HG03135 (cell line): ENCODE measurements at regions not wholly inside any gene's neighbourhood (a gene's known extent, or its start where the extent isn't known, plus 50 kb on each side); places are given as distances from the start of the nearest gene placed in this dataset.
A peak's percentile ranks its signal among the peaks of the same experiment; 100 is the strongest.

Source experiments
- ATAC-seq: cut with Tn5 transposase; IDR thresholded peaks from one replicate; pipeline ENCODE4 v1.9.1; 2021; ENCODE audit warnings: mild to moderate bottlenecking, moderate library complexity; ENCODE audit not compliant: unreplicated experiment

DNA sequence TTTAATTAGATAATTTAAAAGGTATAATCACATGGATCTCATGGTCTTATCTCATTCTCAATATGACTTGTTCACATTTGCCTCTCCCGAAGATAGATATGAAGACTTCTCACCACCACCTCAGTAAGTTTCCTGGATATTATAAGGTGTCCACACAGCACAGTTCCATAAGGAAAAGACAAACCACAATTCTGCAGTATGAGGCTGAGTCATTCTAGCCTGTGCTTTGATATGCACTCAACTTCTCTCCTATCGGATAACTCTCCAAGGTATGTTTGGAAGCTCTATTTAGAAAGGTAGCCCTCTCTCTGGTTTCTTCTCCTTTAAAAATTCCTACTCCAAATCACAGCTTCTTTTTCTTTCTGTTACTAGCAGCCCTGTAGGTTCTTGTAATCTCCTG, 612.8 kb downstream of the ZPLD1 start:
- ATAC-seq = no peak

DNA sequence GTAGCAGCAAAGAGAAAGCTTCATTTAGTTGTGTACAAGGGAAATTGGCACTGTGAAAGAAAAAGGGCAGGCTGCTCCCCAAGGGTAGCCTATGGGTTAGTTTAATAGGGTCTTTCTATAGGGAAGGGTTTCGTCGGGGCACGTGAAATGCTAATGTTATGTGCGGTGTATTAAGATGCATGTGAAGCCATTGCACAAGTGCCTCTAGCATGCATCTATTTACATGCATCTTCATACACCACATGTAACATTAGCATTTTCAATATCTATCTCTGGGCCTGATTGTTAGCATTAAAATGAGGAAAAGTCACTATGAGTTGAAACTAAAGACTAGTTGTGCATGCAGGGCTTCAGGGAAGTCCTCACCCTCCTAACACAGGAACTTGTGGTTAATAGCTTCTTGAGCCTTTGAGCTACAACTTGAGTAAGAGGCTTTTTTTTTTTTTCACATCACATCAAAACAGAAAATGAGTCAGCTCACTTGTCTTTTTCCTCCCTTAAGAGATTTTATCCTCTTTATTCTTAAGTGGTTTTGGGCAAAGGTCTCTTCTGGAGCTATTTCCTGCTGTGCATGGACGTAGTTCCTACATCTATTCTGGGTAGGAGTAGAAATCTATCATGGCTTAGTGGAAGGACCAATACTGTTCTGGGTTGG, 613.4 kb downstream of the ZPLD1 start:
- no peak for ATAC-seq

DNA sequence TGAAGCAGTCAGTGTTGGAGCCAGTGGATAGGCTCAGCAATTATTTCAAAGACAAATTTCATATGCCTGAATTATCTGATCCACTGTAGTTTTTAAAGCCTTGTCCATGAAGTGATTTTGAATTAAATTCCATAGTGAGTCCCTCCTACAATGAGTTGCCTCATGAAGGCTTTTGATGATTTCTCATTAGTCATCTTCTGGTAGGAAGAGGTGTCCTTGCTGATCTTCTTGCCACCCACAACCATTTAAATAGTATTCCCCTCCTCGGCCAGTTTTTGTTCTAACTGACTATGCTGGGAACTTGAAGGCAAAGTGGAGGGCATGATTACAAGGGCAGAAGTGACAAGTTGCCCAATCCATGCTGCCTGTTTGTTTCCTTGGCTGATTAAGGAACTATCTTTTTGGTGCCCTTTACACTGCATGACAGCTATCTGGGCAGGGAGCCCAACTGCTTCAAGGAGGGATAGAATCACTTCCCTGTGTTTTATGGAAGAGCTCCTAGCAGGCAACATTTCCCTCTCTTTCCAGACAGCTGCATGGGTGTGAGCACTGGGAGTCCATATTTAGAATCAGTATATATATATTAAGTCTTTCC, 617.5 kb downstream of the ZPLD1 start:
- no peak for ATAC-seq

DNA sequence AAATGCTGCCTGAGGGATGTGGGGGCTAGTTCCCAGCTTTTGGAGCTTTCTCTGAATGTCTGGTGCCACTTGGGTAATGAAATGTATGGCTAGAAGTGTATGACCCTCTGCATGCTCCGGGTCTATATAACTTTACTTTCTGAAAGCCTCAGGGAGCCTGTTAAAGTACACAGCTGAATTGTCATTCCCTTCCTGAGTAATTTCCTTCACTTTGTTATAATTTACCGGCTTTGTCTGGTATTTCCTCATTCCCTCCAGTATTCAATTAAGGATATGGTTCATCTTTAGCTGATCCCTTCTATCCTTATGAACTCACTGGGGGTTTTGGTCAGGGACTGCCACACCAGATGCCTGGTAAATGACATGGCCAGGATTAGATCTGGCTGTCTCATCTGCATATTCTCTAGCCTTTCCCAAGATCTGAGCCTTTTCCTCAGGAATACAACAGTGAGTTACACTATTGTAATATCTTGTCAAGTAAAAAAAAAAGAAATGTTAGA, 620.3 kb downstream of the ZPLD1 start:
- ATAC-seq = no peak

DNA sequence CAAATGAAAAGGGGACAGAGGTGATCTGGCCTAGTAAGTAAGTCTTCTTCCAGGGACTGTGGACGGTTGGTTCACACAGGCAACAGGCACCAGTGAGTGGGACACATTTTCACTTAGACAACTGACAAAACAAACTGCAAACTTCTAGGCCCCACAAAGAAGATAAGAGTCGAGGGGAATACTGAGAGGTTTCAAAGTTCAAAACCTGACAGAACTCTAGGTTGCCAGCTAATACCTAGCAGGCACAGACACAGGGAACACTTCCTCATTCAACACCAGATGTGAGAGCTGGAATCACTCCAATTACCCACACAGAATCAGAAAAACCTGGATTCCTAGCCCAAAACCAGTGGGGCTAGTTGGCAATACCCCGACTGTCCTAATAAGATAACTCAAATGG, 621.7 kb downstream of the ZPLD1 start:
- no peak for ATAC-seq

DNA sequence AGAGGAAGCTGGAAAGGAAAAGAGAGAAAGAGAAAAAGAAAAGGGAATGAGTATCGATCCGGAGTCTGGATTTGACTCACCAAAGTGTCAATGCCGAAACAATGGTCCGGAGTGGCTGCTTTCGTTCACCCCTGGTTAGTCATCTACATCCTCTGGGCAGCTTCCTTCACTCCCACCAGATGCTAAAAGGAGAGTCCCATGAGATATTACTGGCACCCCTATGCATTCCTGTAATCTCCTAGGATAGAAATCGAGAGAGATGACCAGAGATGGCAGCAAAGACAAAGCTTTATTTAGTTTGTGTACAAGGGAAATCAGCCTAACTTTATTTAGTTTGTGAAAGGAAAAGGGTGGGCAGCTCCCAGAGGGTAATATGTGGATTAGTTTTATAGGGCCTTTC, 622.2 kb downstream of the ZPLD1 start:
- ATAC-seq = no peak

DNA sequence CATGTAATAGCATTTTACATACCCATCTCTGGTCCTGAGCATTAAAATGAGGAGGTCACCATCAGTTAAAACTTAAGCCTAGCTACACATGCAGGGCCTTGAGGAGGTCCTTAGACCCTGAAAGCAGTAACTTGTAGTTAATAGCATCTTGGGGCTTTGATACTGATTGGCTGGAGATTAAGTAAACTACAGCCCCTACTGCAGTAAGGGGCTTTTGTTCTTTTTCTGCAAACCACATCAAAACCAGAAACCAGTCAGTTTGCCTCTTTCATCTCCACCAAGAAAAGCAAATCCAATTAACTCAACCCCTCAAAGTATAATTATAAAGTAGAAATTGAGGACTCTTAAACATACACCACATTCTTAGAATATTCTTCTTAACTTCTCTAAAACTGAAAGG, 622.7 kb downstream of the ZPLD1 start:
- no peak for ATAC-seq

DNA sequence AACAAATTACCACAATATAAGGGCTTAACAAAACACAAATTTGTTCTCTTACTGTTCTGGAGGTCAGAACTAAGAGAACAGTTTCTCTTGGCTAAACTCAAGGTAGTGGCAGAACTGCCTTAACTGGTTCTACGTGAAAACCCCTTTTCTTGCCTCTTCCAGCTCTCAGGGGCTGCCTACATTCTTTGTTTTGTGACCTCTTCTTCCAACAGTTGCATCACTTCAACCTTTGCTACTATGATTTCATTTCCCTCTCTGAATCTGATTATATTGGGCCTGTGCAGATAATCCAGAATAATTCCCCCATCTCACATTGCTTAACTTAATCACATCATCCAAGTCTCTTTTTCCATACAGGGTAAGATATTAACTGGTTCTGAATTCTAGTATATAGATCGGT, 624.6 kb downstream of the ZPLD1 start:
- ATAC-seq = no peak

DNA sequence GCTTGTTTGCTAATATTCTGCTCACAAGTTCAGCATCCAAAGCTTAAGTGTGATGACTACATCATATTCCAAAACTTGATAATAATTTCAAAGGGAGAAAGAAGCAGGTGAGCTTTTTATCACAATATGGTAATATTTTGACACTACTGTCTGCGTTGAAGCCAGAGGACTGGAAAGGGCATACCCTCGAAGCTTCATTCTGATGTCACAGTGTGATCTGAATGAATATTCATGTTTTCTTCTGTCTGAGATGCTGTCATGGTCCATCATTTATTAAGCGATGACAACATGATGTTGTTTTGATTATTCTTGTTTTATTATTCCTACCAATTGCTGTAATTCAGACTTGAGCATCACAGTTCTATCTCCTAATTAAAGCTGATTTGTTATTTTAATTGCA, 625.4 kb downstream of the ZPLD1 start:
- ATAC-seq = no peak

DNA sequence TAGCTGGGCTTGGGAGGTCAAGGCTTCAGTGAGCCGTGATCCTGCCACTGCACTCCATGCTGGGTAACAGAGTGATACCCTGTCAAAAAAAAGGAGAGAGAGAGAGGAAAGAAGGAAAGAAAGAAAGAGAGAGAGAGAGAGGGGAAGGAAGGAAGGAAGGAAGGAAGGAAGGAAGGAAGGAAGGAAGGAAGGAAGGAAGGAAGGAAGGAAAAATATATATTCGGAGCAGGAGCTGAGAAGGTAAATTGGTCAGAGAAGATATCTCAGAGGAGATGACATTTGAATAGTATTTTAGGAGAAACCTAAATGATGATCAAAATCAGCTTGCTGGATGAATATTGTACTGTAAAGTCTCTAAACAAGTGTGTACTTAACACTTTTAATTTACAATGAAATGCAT, 633.1 kb downstream of the ZPLD1 start:
- no peak for ATAC-seq

DNA sequence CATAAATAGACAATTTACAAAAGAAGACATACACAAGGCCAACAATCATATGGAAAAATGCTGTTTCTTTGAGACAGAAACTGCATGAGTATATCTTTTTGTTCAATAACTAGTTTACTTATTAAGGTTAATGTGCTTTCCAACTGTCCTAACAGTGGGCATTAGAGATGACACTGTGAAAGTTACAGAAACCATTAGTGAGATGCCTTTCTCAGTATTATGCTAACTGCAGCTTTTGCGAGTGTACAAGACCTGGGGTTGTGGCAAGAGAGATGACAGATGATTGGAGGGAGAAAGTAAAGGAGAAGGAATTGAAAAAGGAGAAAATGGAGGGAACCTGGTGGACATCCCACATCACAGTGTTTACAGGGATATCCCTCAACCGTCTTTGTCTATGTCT, 640.5 kb downstream of the ZPLD1 start:
- ATAC-seq = no peak

DNA sequence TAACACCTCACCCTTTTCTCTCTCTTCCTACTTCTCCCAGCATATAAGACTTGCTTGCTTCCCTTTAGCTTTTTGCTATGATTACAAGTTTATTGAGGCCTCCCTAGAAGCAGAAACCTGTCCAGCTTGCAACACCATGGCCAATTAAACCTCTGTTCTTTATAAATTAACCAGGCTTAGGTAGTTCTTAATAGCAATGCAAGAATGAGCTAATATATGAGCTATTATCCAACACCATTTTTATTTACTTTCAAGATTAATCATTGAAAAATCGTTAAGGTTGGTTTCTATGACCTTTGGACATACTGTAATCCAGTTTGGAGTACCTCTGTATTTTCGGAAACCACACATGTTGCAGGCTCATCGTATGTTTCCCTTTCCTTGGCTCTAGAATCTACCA, 643.1 kb downstream of the ZPLD1 start:
- ATAC-seq = no peak

DNA sequence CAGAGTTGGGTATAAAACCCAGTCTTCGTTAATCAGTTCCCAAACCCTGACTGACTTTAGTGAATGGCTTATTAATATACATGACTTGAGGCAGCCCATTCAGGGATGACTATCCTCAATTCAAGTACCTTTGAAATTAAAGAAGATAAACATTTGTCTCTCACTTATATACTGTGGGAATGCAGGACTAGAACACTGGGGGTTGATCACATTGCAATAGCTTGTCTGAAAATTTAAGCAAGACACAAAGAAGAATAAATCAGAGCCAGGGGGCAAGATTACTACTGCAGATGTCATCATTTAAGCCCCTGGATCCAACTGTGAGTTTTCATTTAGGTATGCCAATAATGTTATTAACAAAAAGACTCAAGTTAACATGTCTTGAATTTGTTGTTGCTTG, 647.7 kb downstream of the ZPLD1 start:
- ATAC-seq = no peak

DNA sequence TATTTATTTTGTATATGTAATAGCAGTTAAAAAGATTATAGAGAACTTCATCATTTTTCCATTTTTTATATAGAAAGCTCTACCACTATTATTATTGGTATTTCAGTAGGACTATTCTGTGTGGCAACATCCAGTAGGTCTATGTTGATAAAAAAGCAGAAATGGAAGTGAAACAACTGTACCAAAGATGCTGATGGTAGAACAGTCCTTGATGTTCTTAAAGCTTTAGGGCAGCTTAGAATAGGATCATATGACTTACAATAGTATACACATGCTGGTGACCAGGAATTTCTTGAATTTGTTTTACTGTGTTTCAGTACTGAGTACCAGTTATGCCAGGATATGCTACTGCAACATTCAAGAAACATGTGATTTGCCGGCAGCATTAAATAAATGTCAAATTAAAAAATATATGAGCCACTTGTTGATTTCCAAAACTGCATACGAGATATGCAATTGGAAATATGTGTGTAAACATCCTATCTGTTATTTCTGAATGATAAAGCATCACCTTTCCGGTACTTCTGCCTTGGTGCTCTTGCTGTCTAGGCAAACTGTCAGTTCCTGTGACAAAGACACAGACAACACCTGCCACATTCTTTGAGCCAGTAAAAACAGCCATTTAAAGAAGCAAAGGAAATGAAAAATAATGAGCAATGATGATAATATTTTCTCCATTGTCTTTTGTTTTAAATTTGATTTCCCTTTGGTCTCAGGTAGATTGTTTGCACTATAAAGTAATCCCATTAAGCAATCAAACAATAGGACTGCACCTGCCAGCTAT, 649.2 kb downstream of the ZPLD1 start:
- ATAC-seq = no peak

DNA sequence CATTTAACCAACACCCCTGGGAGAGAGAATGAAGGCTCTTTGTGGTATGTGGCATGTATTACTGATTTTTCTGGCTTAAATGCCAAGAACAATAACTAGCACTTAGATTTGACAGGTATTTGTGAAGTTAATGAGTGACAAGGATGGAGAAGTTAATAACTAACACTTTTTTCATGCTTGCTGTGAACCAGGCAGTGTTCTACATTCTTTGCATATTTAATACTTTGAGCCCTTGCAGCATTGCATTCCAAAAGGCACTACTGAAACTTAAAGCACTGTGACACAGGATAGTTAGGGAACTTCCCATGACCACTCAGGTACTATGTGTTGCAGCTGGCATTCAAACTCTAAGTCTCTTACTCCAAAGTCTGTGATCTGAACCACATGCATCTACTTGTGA, 650.6 kb downstream of the ZPLD1 start:
- ATAC-seq = peak; percentile 63

DNA sequence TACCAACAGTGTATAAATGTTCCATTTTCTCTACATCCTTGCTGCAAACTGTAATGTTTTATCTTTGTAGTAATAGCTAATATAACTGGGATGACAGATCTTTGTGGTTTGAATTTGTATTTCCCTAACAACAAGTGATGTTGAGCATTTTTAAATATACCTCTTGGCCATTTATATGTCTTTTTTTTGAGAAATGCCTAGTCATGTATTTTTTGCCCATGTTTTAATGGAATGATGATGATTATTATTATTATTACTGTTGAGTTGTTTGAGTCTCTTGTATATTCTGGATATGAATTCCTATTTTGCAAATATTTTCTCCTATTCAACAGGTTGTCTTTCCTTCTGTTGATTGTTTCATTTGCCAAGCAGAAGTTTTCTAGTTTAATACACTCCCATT, 654.9 kb downstream of the ZPLD1 start:
- no peak for ATAC-seq

DNA sequence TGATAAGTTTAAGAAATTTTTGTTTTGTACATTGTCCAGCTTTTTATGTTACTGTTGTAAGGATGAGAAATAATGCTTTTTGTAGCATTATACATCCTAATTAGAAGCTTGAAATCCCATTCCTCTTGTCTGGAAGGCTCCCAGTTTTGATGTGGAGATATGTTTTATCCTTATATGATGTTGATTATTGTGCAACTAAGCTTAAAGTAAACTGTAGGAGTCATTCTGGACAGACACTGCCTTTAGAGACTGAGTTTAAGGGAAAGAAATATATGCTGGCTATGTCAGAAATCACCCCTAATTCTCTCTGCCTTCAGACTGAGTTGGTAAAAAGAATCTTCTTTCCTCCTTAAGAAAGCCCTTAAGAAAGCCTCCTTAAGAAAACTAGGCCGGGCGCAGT, 670.4 kb downstream of the ZPLD1 start:
- no peak for ATAC-seq

DNA sequence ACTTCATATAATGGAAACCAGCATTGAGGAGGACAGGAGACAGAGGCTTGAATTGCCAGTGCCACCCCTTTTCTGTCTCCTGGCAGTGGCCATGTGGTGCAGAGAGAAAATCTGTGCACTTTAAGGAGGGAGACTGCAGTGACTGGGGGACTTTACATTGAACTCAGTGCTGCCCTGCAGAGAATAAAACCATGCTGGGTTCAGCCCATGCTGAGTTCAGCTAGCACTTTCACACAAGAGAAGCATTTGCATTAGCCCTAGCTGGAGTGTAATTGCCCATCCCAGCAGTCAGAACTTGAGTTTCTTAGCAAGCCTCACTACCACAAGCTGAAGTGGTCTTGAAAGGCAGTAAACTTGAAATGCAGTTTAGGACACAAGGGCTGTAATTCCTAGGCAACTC, 677.5 kb downstream of the ZPLD1 start:
- no peak for ATAC-seq

DNA sequence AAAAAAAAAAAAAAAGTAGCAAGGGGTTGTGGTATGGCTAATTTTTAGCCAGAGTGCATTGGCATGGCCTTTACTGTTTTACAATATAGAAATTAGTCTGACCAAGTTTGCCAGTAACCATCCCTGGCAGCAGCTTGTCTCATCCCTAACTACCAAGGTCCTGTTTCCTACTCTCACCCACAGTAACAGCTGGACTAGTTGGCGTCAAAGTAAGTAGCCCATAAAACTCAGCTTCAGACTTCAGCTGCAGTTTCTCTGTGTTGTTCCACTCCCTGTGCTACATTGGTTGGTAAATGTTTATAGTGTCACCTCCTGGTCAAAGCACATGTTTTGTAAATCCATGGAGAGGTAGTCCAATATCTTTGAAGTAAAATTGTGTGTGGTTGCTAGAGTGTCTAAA, 691.3 kb downstream of the ZPLD1 start:
- no peak for ATAC-seq

DNA sequence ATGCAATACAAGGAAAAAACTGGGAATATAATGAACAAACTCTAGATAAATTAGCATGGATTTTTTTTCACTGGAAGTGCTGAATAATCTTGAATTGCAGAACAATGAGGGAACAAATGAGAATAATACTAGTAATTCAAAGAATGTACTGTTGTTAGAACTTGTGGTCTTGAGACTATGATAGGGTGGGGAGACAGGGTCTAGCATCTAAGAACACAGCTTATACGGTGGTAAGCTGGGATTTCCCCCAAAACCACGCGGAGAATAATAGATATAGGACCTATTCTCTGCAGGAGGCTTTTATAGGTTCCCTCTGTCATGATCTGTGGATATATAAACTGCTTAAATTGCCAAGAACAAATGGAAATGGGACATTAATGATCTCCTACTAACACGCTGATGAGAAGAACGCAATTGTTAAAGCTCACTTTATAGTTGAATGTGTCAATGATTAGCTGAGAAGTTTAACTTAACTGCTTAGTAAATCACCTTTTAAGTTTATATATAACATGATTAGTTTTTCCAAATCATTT, 692.3 kb downstream of the ZPLD1 start:
- no peak for ATAC-seq

DNA sequence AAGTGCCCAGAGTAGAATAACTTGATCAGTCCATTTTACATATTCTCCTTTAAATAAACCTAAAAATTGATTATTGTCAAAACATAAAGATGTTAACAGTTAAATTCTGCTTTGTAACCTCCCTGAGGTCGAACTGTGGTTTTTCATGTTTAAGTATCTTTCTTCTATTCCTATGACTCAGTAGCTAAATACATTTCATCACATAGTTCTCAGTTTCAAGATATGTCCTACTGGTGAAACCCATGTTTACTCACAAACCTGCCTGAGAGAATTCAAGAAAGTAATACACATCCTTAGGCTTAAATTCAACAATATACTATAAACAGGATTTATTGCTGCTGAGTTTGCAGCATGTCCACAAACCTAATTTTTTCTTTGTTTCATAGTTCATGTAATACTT, 692.9 kb downstream of the ZPLD1 start:
- ATAC-seq = peak; percentile 90
